Right cardiac atrium (tissue), 5 donors: ENCODE measurements at regions not wholly inside any gene's neighbourhood (a gene's known extent, or its start where the extent isn't known, plus 50 kb on each side); places are given as distances from the start of the nearest gene placed in this dataset.

Experiments used
- ATAC-seq, 2 donors: fragments of 200-7000 bp; cut with Tn5 transposase; one replicate each; pipeline versions ENCODE4 v1.8.0 to v1.9.1; 2020; ENCODE audit warnings: moderate library complexity in 2 of 2, mild to moderate bottlenecking in 1 of 2
- DNase-seq, 3 donors: peaks; one replicate each; pipeline ENCODE4 v3.0.0-alpha.2; 2020
- H3K27ac ChIP-seq: one replicate; pipeline ENCODE4 v1.5.1; 2013; ENCODE audit warnings: mild to moderate bottlenecking, low read length, control low read depth, moderate library complexity
- H3K27me3 ChIP-seq: one replicate; pipeline ENCODE4 v1.6.1; 2013; ENCODE audit not compliant: control insufficient read depth, insufficient read depth
- H3K4me1 ChIP-seq: one replicate; pipeline ENCODE4 v1.6.1; 2013; ENCODE audit warnings: low read length; ENCODE audit not compliant: control insufficient read depth, insufficient read depth
- H3K4me3 ChIP-seq: one replicate; pipeline ENCODE4 v1.5.1; 2013; ENCODE audit warnings: low read length, control low read depth
- H3K9me3 ChIP-seq: one replicate; pipeline ENCODE4 v1.6.1; 2013; ENCODE audit warnings: low read length; ENCODE audit not compliant: control insufficient read depth
- WGBS: extraction: QIAGEN DNeasy Blood & Tissue Kit; methylation state at CpG from one replicate; pipeline ENCODE4 v1.1.7; 2013; 5-methylcytosine and 5-hydroxymethylcytosine counted together
- intact Hi-C, 4 donors: fragments of 100-400 bp; cut with DNase I; formaldehyde crosslinking; loops; one replicate each; pipeline versions ENCODE4 v1.11.0 to v1.14.0; 2022 to 2023
- donor health status: healthy with polysubstance abuse.
- donor health status: DM: no; HTN: yes; CAD: no.
- donor health status: DM: no; HTN: no; CAD: no.
- donor health status: DM: no; HTN: yes; CAD: no; lungs with severe emphysema.
- donor health status: DM: yes; HTN: yes; CAD: no.

DNA sequence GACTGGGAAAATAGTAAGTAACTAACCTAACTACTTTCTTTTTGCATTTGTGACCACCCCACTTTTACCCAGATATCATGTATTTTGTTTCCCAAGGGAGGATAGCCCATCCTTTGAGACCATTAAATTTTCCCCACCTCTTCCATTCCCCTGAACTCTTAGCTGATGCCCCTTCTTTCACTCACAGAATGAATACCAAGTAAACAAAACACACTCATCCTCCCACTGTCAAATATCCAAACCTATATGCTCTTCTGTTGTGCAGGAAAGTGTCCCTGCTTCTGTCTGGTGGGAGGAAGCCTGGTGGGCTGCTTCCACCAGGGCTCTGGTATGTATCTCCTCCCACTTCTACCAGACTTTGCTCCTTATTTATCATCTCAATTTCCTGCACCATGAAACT is 64.6 kb upstream of the PARD3B start:
- intact Hi-C loops: no loop called here
- no peaks in the 10 kb centered on the region for H3K4me1 ChIP-seq
- no peaks in the 10 kb centered on the region for H3K27me3 ChIP-seq
- ATAC-seq (no peak), DNase-seq (no peak)
- H3K4me3 ChIP-seq: no peak overlapping the region
- no peak overlapping the region for H3K27ac ChIP-seq
- H3K9me3 ChIP-seq: no peaks in the 10 kb centered on the region

DNA sequence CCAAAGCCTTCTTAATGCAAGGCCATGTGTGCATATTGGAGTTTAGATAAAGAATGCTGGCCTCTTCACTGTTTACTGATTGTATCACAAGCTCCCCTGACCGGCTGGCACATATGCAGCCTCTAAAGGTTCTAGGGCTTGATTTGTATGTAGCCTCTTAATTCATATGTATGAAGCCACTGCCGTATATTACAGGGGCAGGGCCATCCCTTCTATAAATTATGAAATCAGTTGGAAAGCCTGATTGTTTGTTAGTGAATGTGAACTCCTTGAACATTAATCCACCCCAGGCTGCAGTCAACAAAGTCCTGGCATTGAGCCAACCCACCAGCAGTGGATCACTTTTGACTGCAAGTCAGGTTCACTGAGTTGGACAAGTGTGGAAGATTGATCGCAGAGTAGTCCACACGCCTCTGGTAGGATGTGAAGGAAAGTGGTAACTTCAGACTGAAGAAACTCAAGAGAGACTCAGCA is 61.6 kb upstream of the PARD3B start:
- WGBS: 59% methylated on average over 4 of the region's 4 CpGs
- H3K4me1 ChIP-seq: no peaks in the 10 kb centered on the region
- no peak overlapping the region for H3K27ac ChIP-seq
- H3K4me3 ChIP-seq: no peak overlapping the region
- H3K27me3 ChIP-seq: no peaks in the 10 kb centered on the region
- no peaks in the 10 kb centered on the region for H3K9me3 ChIP-seq
- ATAC-seq: no peak
- peak in 2 of 3 donors; percentile 13 to 24 for DNase-seq
- intact Hi-C loops: no loop called here

DNA sequence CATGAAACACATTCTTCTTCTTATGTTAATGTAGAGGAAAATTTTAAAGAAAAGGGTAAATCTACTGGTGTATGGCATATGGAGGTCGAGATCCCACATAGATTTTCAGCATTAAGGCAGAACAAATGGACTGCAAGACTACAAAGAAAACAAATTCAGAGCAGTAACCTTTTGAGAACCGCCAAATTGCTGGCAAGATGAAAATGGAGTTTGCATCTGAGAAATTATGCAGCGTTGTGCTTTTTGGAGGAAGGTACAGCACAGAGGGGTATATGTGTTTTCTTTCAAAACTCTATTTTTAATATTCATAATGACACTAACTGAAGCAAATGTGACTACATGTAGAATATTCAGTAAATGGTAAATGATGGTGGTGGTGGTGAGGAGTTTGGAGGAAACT is 59.0 kb upstream of the PARD3B start:
- Histone ChIP-seq H3K9me3 (no peaks in the 10 kb centered on the region), H3K4me1 (no peaks in the 10 kb centered on the region), H3K4me3 (no peak overlapping the region), H3K27me3 (no peaks in the 10 kb centered on the region), H3K27ac (no peak overlapping the region)
- no peak for ATAC-seq
- DNase-seq: no peak
- intact Hi-C loops: no loop called here
- 90% methylated on average over 3 of the region's 3 CpGs for WGBS

DNA sequence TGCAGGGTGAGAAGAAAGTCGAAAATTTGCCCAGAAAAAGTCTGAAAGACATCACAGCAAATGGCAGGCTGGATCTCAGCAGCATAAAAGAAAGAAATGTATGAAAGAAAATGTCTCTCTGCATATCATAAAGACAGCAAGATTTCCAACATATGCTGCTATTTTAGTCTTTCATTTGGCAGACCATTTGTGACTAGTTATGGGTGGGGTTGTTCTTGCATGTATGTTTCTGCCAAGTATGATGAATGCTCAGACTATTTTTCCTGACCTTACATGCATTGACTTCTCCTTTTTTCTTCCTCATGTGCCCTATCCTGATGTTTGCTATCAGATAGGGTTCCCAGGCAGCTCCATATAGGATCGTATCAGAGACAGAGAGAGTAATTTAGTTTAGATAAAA is 58.5 kb upstream of the PARD3B start:
- ATAC-seq (no peak), DNase-seq (no peak)
- 46% methylated on average over 2 of the region's 2 CpGs for WGBS
- no peaks in the 10 kb centered on the region for H3K9me3 ChIP-seq
- no peak overlapping the region for H3K27ac ChIP-seq
- intact Hi-C loops: no loop called here
- H3K4me3 ChIP-seq: no peak overlapping the region
- H3K4me1 ChIP-seq: no peaks in the 10 kb centered on the region
- no peaks in the 10 kb centered on the region for H3K27me3 ChIP-seq

DNA sequence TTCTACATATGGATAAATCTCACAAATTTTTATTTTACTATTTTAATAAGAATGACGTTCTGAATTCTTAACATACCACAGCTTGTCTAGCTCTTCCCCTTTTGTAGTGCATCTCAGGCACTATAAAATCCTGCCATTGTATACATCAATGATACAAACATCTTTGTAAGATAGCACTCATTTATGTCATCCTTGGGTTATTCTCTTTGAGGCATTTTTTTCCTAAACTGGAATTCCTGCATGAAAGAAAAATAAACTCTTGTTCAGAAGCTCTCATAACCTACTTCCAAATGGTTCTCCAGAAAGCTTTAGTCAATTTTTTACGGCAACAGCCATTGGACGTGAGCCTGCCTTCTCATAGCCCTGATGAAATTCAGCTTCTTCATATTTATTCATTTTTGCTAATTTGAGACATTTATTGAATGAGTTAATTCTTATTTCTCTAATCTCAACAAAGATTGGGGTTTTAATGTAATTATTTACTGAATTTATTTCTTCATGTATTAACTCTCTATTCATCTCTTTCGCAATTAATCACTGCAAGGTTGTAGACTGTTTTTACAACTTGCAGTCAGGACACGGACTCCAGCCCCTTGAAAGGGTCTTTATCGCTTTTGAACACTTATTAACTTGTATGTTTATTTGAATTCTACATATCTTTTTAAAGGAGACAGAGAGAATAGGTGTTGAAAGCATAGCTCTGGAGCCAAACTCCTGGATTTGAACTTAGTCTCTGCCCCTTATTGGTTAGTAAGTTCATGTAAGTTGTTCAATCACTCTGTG is 57.6 kb upstream of the PARD3B start:
- ATAC-seq (no peak), DNase-seq (no peak)
- no peaks in the 10 kb centered on the region for H3K27me3 ChIP-seq
- H3K9me3 ChIP-seq: no peaks in the 10 kb centered on the region
- intact Hi-C loops: no loop called here
- no peaks in the 10 kb centered on the region for H3K4me1 ChIP-seq
- no peak overlapping the region for H3K27ac ChIP-seq
- H3K4me3 ChIP-seq: no peak overlapping the region
- WGBS: 79% methylated on average over 6 of the region's 6 CpGs

DNA sequence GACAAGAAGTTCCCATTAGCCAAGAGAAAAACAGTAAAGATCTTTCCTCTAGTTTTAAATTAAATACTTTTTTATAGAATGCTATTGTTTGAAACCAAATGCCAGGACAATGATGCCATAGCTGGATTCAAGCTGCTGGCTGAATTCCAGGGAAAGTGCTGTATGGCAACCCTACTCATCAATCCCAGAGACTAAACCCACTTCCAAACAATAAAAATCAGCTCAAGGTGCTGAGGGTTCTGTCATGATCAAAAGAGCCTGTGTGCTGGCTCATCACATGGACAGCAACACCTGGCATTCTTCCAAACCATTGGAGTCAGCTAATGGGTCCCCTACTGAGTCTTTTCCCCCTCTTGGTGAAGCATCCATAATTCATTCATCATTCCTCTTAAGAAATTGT is 53.7 kb upstream of the PARD3B start:
- Histone ChIP-seq H3K27ac (no peak overlapping the region), H3K27me3 (no peaks in the 10 kb centered on the region), H3K9me3 (no peaks in the 10 kb centered on the region), H3K4me1 (no peaks in the 10 kb centered on the region), H3K4me3 (no peak overlapping the region)
- ATAC-seq (no peak), DNase-seq (no peak)
- intact Hi-C loops: no loop called here

DNA sequence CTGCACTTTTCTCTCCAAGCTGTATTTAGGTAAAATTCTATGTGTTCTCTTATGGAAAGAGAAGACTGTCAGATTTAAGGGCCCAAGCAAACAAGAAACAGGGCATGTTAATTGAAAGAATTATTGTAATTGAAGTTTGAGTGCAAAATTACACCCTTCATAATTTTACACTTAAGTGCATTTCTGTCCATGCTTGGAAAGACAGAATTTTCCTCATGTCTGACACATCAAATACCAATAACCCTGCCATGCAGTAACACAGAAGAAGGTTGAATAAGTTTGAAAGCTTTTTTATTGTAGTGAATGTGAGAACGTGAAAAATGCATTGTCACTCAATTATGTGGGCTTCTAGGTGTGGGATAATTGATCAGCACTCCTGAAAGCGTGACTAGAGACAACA is 52.9 kb upstream of the PARD3B start:
- Histone ChIP-seq H3K27ac (no peak overlapping the region), H3K4me1 (no peaks in the 10 kb centered on the region), H3K9me3 (no peaks in the 10 kb centered on the region), H3K27me3 (no peaks in the 10 kb centered on the region), H3K4me3 (no peak overlapping the region)
- no peak for ATAC-seq
- WGBS: 89% methylated on average over 2 of the region's 2 CpGs
- intact Hi-C loops: no loop called here
- no peak for DNase-seq

DNA sequence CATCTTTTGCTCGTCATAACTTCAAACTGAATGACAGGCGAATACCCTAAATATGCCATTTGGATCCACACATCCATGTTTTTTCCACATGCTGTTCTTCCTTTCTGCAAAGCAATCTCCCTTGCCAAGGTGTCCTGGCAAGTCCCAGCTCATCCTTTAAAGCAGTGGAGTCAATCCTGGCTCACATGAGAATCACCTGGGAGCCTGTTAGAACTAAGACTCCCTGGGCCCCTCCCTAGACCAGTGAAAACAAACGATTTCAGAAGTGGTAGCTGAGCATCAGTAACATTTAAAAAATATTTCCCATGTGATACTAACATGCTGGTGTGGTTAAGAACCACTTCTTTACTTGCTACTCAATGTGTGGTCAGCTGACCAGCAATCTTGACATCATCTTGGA is 50.6 kb upstream of the PARD3B start:
- ATAC-seq (no peak), DNase-seq (no peak)
- intact Hi-C loops: no loop called here
- no peaks in the 10 kb centered on the region for H3K9me3 ChIP-seq
- no peak overlapping the region for H3K27ac ChIP-seq
- H3K27me3 ChIP-seq: no peaks in the 10 kb centered on the region
- no peak overlapping the region for H3K4me3 ChIP-seq
- 84% methylated on average over 3 of the region's 3 CpGs for WGBS
- H3K4me1 ChIP-seq: no peaks in the 10 kb centered on the region

DNA sequence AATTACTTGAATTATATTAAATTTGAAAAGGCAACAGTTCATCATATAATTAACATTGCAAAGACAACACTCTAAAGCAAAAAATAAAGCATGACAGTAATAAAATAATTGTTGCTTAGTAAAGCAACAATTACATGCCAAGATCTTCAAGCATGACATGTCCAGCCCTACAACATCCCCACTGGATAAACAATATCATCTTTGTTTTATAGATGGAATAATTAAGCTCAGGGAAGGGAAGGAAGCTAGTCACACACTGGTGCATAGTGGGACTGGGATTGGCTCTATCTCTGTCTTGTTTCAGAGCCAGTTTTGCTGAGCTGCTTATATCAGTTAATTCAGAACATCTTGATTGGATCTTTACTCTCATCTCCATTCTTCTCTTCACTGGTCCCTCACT is 49.9 kb upstream of the PARD3B start:
- H3K9me3 ChIP-seq: no peaks in the 10 kb centered on the region
- no peak for ATAC-seq
- H3K27me3 ChIP-seq: no peaks in the 10 kb centered on the region
- H3K4me3 ChIP-seq: no peak overlapping the region
- intact Hi-C loops: no loop called here
- DNase-seq: no peak
- no peak overlapping the region for H3K27ac ChIP-seq
- no peaks in the 10 kb centered on the region for H3K4me1 ChIP-seq
